ENCODE measurements at regions not wholly inside any gene's neighbourhood (a gene's known extent, or its start where the extent isn't known, plus 50 kb on each side); places are given as distances from the start of the nearest gene placed in this dataset.
A peak's percentile ranks its signal among the peaks of the same experiment; 100 is the strongest.
"Not testable (repeated sequence)": the region's sequence is repeated elsewhere in the genome, so short reads cannot be mapped to it uniquely, and the experiment has no call there.

DNA sequence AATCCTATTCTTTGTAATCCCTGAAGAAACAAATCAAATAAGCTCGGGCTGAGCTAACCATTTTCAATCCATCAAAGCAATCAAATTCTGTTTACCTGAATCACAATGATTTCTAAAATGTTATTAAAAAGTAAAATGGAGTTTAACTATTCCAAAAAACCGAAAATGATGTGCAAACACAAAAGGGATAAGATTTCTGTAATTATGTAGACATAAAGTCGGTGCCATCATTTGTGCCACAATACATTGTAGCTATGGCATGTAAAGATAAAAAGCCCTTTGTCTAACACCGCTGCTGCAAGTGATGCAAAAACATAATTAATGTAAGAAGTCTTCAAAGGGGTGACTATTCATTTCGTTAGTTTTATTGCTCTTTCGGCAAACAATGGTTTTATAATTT, 125.1 kb upstream of the FAM204A start:
- DNase-seq (ENCODE audit: low spot score) = no peak

DNA sequence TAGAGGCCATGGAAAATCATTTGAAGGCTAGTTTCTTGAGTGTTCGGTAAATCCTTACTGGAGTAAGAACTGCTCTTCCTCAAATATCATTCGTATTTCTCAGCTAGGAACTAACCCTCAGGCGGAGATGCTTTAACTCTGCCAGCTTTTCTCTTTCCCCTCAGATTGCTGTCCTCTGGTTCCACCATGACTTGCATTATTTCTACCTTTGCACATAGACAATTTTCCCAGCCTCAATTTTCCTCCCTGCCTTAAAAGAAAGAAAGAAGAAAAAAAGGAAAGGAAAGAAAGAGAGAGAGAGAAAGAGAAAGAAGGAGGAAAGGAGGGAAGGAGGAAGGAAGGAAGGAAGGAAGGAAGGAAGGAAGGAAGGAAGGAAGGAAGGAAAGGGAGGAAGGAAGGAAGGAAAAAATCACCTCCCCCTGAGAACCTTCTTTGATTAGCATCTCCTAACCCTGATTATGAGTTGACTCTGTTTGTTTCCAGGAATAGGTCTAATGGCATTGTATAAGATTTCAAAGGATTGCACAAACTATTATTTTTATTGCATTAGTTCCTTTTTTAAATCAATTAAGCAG, 123.3 kb upstream of the FAM204A start:
- no peak for DNase-seq (ENCODE audit: low spot score)

DNA sequence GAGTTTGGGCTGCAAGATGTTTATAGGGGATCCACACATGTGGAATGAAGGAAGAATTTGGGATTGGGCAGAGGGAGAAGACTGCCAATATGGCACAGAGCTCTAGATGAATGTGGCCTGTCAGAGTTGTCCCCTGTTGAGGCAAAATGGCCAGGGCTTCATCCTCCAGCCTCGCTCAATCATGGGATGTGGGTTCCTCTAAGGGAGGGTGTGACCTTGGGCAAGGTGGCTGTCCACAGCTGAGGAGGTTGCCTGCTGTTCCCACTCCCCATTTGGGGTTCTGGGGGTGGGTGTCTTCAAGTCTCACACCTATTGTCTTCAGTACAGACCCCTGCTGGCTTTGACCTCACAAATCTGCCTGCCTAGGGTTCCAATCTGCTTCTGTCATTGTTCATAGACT, 121.6 kb upstream of the FAM204A start:
- DNase-seq (ENCODE audit: low spot score) = no peak

DNA sequence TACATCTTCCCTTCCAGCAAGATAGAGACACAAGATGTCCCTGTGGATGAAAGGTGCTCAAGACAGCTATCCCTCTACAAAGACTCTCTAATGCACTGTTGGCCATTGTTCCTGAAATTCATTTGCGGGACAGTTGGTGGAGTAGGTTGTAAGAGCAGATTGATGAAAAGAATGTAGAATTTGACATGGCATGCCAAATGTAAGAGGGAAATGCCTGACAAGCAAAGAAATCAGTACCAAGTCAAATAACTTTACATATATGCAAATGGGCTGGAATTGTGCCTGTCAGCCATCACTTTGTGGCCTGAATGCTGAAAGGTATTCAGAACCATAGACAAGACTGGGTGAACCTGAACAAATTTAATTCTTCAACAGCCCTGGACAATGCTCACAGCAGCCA, 120.3 kb upstream of the FAM204A start:
- no peak for DNase-seq (ENCODE audit: low spot score)

DNA sequence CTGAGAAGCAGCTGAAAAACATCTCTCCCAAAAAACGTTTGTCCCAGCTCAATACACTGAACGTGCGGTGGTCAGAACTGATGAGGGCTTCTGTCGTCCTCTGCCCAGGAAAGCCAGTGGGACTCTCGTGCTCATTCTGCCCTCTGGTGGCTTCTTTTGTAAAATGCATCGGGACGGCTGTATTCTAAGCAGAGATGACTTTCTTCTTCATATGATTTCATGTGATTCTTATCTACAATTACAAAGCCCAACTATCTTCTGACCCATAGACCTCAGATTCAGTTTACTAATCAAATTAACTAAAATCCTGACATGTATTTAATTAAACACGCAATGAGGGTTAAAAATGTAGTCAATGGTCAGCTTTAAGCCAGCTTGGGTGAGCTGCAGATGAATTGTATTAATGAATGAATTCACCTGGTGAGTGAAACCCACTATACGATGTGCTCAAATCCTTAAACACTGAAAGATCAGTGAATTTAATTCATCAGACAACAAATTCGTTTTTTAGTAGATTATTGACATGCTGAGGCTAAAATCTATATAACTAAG, 117.6 kb upstream of the FAM204A start:
- peak; percentile 80 for DNase-seq (ENCODE audit: low spot score)

DNA sequence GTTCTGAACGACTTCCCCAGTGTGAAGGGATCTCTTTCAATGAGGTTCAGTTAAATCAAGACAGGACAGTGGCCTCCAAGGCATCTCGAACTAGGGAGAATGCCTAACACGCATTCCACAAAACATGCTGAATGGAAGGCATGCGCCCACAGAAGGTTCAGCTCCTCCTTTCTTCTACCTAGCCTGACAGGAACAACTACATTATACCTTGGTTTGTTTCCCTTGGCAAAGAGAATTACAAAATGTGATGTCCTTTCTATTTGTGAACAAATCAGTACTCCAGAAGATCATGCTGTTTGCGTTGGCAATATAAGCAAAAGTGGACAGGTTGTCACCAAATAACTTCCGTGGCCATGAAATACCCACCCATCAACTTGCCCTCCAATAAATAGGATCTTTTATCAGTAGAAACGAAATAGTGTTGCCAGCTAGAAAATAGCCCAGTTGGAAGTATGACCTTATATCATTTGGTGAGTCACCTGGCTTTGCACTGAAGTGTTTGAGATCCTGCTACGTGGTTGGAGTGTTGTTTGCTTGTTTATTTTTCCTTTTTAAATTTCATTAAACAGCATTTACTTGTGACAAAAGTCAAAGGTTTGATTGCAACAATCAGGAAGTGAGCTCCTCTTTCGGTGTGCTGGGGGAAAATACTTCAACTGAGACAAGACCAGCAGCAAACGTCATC, 117.0 kb upstream of the FAM204A start:
- no peak for DNase-seq (ENCODE audit: low spot score)

DNA sequence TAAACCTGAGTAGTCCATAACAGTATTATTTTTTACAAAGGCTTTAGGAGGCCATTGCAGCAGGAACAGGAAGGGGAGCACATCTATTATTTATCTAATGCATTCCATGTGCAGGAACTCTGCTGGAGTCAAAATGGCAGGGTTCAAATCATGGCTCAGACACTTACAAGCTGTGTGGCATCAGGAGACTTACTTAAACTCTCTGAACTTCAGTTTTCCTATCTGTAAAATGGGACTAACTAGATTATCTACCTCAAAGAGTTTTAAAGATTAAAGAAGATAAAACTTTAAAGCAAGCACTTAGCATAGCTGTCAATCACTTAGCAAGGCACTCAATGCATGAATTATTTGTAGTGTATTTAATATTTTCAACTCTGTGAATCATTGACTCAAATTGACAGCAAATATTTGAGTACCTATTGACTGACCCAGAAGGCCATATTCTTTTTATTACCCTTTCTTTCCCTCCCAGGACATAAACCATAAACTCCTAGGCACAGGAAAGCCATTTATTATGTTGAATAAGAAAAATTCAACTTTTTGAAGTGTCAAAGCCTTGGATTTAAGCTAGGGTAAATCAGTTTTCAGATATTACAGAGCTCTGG, 115.8 kb upstream of the FAM204A start:
- no peak for DNase-seq (ENCODE audit: low spot score)

DNA sequence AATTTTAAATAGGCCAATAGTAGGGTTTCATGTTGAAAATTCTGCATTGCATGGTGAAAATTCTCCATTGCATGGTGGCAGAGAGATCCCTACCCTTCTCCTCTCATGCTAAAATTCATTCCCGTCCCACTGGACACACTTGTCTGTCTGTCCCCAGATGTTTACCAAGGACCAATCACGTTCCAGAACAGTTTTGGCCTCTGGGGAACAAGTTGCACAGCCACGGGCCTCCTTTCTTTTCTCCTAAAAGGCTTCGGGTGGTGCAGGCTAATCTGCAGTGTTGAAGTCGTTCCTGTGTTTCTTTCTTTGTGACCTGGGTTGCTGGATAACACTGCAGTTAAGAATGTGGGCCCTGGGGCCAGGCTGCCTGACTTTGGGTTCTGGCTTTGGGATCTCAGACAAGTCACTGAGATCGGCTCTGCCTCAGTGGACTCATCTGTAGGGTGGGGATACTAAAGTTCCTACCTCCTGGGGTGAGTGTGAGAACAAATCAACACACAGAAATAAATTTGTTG, 113.1 kb upstream of the FAM204A start:
- no peak for DNase-seq (ENCODE audit: low spot score)

DNA sequence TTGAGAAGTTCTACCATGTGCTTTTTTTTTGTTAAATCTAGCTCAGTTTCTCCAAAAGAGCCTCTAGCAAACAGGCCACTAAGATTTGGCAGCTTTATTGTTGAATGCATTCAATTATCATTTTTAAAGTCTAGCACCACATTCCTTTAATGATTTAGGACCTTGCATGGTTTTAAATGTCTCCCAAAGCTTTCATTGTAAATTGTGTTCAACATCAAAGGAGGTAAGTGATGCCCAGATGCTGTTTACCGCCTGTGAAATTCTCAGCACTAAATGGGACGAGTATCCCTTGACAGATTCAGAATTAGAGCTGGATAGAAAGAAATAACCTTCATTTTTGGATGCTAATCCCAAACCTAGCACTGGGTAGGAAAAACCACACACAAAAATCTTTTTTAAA, 112.1 kb upstream of the FAM204A start:
- DNase-seq (ENCODE audit: low spot score) = no peak

DNA sequence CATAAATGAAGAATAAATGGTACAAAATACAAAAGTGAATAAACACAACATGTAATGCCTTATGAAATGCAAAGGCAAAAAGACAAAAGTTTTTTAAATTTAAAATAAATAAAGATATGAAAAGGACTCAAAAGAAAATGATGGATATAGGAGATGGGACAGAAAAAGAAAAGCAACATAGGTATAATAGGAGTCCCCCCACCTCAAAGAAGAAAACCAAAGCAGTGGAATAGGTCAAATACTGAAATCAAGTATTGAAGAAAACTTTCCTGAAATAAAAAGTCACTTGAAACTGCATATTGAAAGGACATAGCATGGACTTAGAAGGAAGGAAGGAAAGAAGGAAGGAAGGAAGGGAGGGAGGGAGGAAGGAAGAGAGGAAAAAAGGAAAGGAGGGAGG, 110.0 kb upstream of the FAM204A start:
- DNase-seq (ENCODE audit: low spot score) = no peak

DNA sequence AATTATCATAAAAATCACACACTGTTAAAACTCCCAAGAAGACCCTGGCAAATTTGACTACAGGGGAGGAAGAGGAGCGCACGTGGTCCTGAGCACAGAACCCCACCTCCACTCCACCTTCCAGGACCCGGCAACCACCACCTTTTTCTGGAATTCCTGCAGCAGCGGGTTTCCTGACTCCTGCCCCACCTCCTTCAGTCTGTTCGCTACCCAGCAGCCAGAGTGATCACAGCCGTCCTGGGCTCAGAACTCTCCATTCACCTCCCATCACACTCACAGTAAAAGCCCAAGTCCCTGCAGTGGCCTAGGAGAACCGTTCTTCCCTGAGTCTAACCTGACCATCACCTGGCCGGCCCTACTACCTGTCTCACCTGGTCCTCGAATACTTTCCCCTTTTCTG, 107.4 kb upstream of the FAM204A start:
- no peak for DNase-seq (ENCODE audit: low spot score)

DNA sequence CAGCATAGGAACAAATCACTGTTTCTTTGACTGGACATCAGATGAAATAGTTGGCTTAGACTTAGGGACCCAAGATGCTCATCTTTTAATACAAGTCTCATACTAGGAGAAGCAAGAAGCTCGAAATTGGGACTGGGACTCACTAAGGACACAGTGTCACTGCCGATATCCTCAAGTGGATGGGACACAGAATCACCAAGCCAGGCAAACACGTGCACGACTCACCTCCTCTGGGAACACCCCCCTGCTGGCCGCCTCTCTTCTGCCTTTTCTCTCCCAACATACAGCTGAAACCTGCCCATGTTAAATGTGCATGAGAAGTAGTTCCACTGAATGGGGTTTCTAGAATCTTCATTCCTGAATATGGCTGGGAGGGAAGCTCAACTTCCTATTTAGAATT, 106.6 kb upstream of the FAM204A start:
- DNase-seq (ENCODE audit: low spot score) = no peak

DNA sequence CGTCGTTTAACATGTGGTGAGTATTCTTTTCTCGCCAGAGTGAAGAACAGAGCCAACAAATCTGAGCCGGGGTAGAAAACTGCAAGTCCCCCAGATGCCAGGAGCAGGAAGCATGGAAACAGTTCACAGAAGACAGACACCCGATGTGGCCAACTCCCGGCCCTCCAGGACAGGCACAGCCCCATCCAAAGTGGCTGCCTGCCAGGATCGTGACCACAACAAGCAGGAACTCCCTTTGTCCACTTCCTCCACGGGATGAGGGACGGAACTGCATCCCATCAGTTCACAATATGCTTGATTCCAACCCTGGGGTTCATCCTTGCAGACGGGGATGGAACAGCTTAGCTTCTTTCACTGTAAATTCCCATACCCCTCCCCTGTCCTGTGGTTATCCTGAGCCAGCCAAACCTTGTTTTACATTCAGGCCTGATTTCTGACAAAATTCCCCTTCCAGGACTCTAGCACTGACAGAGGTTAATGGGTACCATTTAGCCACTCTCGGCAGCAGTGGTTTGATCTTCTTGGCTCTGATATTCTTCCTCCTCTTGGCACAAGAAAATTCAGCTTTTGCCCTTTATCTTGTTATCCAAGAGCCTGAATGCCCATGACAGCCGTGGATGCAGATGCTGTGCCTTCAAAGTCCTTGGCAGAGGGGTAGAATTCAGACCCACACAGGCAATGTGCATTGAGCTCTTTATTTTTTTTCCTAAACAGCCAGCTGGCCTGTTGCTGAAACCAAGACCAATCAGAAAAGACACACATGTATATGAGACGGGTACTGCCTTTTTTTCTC, 105.5 kb upstream of the FAM204A start:
- peak; percentile 61 for DNase-seq (ENCODE audit: low spot score)

DNA sequence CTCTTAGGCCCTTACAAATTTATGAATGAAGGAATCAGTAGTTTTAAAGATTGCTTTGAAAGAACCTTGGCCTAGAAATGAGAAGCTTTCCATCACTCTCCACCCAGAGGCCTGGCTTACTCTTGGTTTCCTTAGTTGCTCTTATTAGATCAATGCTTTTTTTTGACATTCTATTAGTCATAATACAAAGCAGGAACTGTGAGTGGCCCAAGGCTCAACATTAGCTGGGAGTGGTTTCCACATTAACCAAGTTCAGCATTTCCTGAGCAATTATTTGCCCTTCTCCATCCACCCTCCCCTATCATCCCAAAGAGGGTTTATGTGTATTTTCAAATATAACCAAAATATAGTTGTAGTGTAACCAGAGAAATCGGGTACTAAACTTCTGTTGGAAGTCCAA, 103.4 kb upstream of the FAM204A start:
- DNase-seq (ENCODE audit: low spot score) = no peak

DNA sequence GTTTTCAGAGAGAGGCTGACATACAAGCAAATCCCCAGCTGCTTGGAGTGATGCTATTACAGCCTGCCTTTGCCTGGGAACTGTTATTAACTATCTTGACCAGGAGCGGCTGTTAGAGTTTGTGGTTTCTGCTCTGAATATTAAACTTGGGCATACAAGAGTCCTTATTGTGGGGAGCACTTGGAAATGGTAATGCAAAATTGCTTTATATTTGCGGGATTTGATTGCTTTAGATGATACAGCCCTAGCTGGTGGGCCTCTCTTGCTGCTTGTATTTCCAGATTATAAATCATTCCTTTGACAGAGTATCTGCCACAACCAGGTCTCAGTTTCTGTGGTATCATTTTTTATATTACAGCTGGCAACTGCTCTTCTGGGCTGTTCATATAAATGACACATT, 101.9 kb upstream of the FAM204A start:
- peak; percentile 66 for DNase-seq (ENCODE audit: low spot score)

DNA sequence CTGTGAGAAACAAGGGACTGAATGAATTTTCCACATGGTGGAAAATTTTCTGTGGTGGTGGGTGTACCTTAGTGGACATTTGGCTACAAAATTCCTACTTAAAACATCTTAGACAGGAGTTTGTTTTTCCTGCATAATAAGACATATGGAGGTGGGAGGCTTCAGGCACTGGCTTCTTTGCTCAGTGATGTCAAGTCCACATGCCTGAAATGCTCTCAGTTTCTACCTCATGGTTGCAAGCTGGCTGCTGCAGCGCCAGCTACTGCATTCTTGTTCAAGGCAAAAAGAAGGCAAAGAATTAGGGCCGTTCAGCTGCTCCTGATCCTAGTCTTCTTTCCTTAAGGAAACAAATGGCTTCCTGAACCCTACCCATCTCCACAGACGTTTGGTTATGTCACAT, 99.9 kb upstream of the FAM204A start:
- no peak for DNase-seq (ENCODE audit: low spot score)

DNA sequence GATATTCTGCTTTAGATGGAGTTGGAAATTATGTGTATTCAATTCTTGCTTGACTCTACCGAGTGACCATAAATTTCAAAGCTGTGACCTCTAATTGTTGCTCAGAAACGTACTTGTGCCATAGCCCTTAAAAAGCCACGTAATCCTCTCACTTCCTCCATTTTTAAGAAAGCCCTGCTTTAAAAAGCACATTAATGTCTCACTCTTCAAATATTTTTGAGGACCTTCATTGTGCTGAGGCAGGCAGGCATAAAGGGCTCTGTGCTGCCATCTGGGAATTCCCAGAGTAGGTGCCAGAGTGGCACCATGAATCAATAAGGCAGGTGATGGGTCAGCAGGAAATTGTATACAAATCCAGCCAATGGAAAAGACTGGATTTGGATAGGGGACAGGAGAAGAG, 97.7 kb upstream of the FAM204A start:
- no peak for DNase-seq (ENCODE audit: low spot score)

DNA sequence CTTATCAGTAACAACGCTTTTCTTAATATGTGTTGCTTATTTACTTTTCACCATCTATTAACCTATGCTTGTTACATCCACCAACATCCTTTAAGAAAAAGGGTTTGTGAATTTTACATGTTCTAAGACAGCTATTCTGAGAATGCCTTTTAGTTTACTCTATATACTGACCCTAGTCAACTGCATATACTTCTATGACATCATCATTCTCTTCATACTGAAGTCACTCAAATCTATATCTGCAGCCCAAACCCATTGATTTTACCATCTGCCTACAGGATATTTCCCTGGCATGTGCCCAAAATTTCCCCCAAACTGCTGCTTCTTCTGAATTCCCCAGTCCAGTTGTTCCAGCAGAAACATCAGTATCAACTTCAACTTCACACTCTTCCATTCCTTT, 94.6 kb upstream of the FAM204A start:
- no peak for DNase-seq (ENCODE audit: low spot score)

DNA sequence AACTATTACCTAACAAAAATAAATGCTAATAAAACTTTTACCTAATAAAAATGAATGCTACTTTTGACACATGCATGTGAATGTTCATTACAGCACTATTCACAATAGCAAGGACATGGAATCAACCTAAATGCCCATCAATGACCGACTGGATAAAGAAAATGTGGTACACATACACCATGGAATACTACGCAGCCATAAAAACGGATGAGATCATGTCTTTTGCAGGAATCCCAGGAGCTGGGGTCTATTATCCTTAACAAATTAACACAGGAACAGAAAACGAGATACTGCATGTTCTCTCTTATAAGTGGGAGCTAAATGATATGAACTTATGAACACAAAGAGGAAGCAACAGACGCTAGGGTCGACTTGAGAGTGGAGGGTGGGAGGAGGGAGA, 88.1 kb upstream of the FAM204A start:
- no peak for DNase-seq (ENCODE audit: low spot score)

DNA sequence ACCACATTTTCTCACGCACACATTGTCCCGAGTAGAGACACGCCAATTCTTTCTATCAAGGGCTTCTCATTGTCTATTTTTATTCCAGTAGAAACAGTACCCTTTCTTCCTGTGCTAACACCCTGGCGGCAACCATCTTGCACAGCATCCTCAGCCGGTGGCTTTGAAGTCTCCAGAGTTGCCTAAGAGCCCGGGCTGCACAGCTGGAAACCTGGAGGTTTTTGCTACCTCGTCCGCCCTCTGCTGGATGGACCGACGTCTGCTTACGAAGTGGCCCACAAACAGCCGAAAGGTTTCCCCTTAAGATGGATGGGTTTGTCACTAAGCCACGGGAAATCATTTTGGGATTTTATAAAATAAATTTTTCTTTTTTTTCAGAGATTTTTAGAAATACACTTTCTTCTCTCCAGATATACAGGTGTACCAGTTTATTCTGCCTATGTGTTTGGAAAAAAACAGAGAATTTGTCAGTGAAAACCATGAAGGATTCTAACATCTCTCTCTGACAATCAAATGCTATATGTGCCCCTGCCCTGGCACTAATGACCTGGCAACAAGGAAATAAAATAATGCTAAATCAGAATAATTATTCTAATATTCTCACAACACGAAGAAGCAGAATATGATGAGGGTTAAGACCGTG, 81.8 kb upstream of the FAM204A start:
- peak; percentile 95 for DNase-seq (ENCODE audit: low spot score)

DNA sequence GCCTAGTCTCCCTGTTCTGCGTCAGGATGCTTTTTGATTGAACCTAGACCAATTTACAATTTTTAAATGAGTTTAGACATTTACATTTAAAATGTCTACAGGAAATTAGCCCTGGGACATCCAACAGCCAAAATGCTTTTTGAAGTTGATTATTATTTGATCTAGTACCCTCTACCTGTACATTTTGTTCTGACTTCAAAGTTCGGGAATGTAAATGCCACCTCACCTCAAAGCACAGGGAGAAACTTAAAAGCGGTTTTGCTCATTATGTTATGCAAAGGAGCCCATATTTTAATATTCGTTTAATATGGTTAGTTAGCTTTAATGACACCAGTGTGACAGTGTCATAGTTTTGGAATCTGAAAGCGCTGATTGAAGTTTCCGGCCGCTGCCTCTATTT, 80.1 kb upstream of the FAM204A start:
- DNase-seq (ENCODE audit: low spot score) = peak; percentile 97

DNA sequence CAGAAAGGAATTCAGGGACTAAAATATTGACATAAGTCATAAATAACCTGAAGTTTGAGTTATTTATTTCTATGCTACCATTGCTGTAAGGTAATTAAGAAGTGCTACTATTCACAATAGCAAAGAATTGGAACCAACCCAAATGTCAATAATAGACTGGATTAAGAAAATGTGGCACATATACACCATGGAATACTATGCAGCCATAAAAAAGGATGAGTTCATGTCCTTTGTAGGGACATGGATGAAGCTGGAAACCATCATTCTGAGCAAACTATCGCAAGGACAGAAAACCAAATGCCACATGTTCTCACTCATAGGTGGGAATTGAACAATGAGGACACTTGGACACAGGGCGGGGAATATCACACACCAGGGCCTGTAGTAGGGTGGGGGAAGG, 77.9 kb upstream of the FAM204A start:
- not testable (repeated sequence) for DNase-seq (ENCODE audit: low spot score)
